OCI-LY3 (cell line): ENCODE measurements at regions not wholly inside any gene's neighbourhood (a gene's known extent, or its start where the extent isn't known, plus 50 kb on each side); places are given as distances from the start of the nearest gene placed in this dataset.

Source experiments
- CTCF ChIP-seq: fragments of 200-600, 300-600 bp; sonication (generic); IDR thresholded peaks from 2 replicates; pipeline ENCODE4 v1.5.1; 2014; ENCODE audit warnings: antibody characterized with exemption, low read length, low read depth
- EZH2phosphoT487 ChIP-seq: fragments of 200-600 bp; shearing (Covaris generic); IDR thresholded peaks from 2 replicates; pipeline ENCODE4 v1.6.1; 2018; ENCODE audit warnings: antibody characterized with exemption, mixed run types, low read depth

GRCh38 chr12:13383379-13383778, 186.9 kb downstream of the EMP1 start:
- TF ChIP-seq EZH2phosphoT487 (no peak), CTCF (no peak)
